H1 (cell line): ENCODE measurements at regions not wholly inside any gene's neighbourhood (a gene's known extent, or its start where the extent isn't known, plus 50 kb on each side); places are given as distances from the start of the nearest gene placed in this dataset.

Experiments used
- CTCF ChIA-PET: fragments of 300-600 bp; sonication (Branson Sonifier 250); formaldehyde crosslinking; loops from one replicate; lab custom pipeline; 2021; ENCODE audit not compliant: partially characterized antibody; lab: Charles Lee
- POLR2A ChIA-PET: fragments of 300-600 bp; sonication (Branson Sonifier 250); formaldehyde crosslinking; loops from one replicate; lab custom pipeline; 2021; ENCODE audit warnings: inconsistent platforms; ENCODE audit not compliant: partially characterized antibody; lab: Charles Lee
- DNase-seq, 2 experiments: peaks; one replicate each; pipeline versions ENCODE4 v3.0.0 to v3.0.0-alpha.2; 2010 to 2022; ENCODE audit warnings: low spot score in 2 of 2, low read depth in 1 of 2, mixed read lengths in 1 of 2
- FAIRE-seq: peaks from 2 replicates; lab custom pipeline; 2011; peaks lifted over from hg19 to GRCh38; lab: Jason Lieb, UNC
- H2AFZ ChIP-seq: 2 replicates; pipeline ENCODE4 v1.8.1; 2012; ENCODE audit warnings: low read length, inconsistent platforms
- H2AK5ac ChIP-seq: 2 replicates; pipeline ENCODE4 v1.6.1; 2013; ENCODE audit warnings: low read depth, low read length
- H2BK120ac ChIP-seq: replicated peaks from 2 replicates; pipeline ENCODE3; 2013; ENCODE audit warnings: low read depth, low read length, inconsistent platforms
- H2BK12ac ChIP-seq: 2 replicates; pipeline ENCODE4 v1.6.1; 2013; ENCODE audit warnings: low read depth, low read length
- H2BK15ac ChIP-seq: 2 replicates; pipeline ENCODE4 v1.6.1; 2013; ENCODE audit warnings: low read length
- H2BK20ac ChIP-seq: 2 replicates; pipeline ENCODE4 v1.6.1; 2013; ENCODE audit warnings: low read length
- H2BK5ac ChIP-seq: 2 replicates; pipeline ENCODE4 v1.6.1; 2013; ENCODE audit warnings: low read depth, low read length
- H3K14ac ChIP-seq: 2 replicates; pipeline ENCODE4 v1.6.1; 2013; ENCODE audit warnings: inconsistent platforms; ENCODE audit not compliant: insufficient read length
- H3K18ac ChIP-seq: 2 replicates; pipeline ENCODE4 v1.6.1; 2013; ENCODE audit warnings: low read length; ENCODE audit errors: extremely low read depth
- H3K23ac ChIP-seq: 2 replicates; pipeline ENCODE4 v1.6.1; 2013; ENCODE audit warnings: inconsistent platforms; ENCODE audit not compliant: insufficient read length
- H3K23me2 ChIP-seq: 2 replicates; pipeline ENCODE4 v1.6.1; 2013; ENCODE audit warnings: low read depth, low read length
- H3K27ac ChIP-seq: 2 replicates; pipeline ENCODE4 v1.6.1; 2011; ENCODE audit warnings: low read depth, low read length, inconsistent platforms
- H3K27me3 ChIP-seq, 4 experiments: replicated peaks in 1 of 4; 1 replicate in 1 of 4; 2 replicates in 3 of 4; pipeline versions ENCODE4 v1.6.1 to v1.8.1; 2011 to 2013; ENCODE audit warnings: low read length in 3 of 4, mild to moderate bottlenecking in 3 of 4, inconsistent platforms in 2 of 4, mixed read lengths in 2 of 4, moderate library complexity in 1 of 4; ENCODE audit not compliant: control insufficient read depth in 3 of 4, insufficient read depth in 3 of 4; ENCODE audit errors: extremely low read depth in 1 of 4
- H3K36me3 ChIP-seq, 4 experiments: 2 replicates each; pipeline versions ENCODE4 v1.6.1 to v1.8.1; 2011 to 2013; ENCODE audit warnings: mild to moderate bottlenecking in 4 of 4, low read length in 3 of 4, moderate library complexity in 2 of 4, control low read depth in 1 of 4, inconsistent platforms in 1 of 4; ENCODE audit not compliant: insufficient read depth in 4 of 4, control insufficient read depth in 2 of 4
- H3K4ac ChIP-seq: replicated peaks from 2 replicates; pipeline ENCODE3; 2013; ENCODE audit warnings: low read length, low read depth, mixed read lengths, inconsistent platforms; ENCODE audit not compliant: insufficient read length
- H3K4me1 ChIP-seq, 4 experiments: replicated peaks in 1 of 4; 1 replicate in 1 of 4; 2 replicates in 3 of 4; pipeline versions ENCODE4 v1.6.1 to v1.8.1; 2011 to 2013; ENCODE audit warnings: low read length in 3 of 4, inconsistent platforms in 2 of 4, mixed read lengths in 1 of 4; ENCODE audit not compliant: insufficient read depth in 4 of 4, control insufficient read depth in 3 of 4
- H3K4me2 ChIP-seq, 2 experiments: 2 replicates each; pipeline versions ENCODE4 v1.6.1 to v1.8.1; 2011 to 2013; ENCODE audit warnings: low read depth in 2 of 2, low read length in 2 of 2, control low read depth in 1 of 2, inconsistent platforms in 1 of 2, mild to moderate bottlenecking in 1 of 2; ENCODE audit not compliant: insufficient read depth in 1 of 2
- H3K4me3 ChIP-seq, 4 experiments: fragments of 200-600, 300-600 bp in 1 of 4; sonication (generic), shearing (Covaris generic), sonication (Bioruptor Twin) in 1 of 4; 2 replicates each; pipeline versions ENCODE4 v1.5.1 to v1.8.1; 2011 to 2016; ENCODE audit warnings: low read length in 4 of 4, low read depth in 3 of 4, control low read depth in 2 of 4, inconsistent platforms in 2 of 4, mild to moderate bottlenecking in 2 of 4, mixed read lengths in 1 of 4, moderate library complexity in 1 of 4; ENCODE audit not compliant: insufficient read depth in 2 of 4; ENCODE audit errors: extremely low read depth in 1 of 4
- H3K56ac ChIP-seq: replicated peaks from 2 replicates; pipeline ENCODE3; 2013; ENCODE audit warnings: low read depth, mild to moderate bottlenecking, mixed read lengths, low read length, inconsistent platforms; ENCODE audit not compliant: insufficient read length
- H3K79me1 ChIP-seq: 2 replicates; pipeline ENCODE4 v1.6.1; 2013; ENCODE audit warnings: low read depth, low read length, control low read depth
- H3K79me2 ChIP-seq, 2 experiments: 2 replicates each; pipeline versions ENCODE4 v1.6.1 to v1.8.1; 2012 to 2013; ENCODE audit warnings: low read length in 2 of 2, mild to moderate bottlenecking in 2 of 2, inconsistent platforms in 1 of 2; ENCODE audit not compliant: insufficient read depth in 2 of 2, control insufficient read depth in 1 of 2
- H3K9ac ChIP-seq, 4 experiments: replicated peaks in 1 of 4; 1 replicate in 1 of 4; 2 replicates in 3 of 4; pipeline versions ENCODE4 v1.6.1 to v1.8.1; 2011 to 2013; ENCODE audit warnings: low read depth in 3 of 4, low read length in 3 of 4, control low read depth in 2 of 4, mild to moderate bottlenecking in 2 of 4, moderate library complexity in 2 of 4, inconsistent platforms in 1 of 4; ENCODE audit errors: extremely low read depth in 1 of 4
- H3K9me3 ChIP-seq, 2 experiments: 2 replicates each; pipeline versions ENCODE4 v1.6.1 to v1.8.1; 2012 to 2013; ENCODE audit warnings: mild to moderate bottlenecking in 2 of 2, moderate library complexity in 2 of 2, control low read depth in 1 of 2, inconsistent platforms in 1 of 2, low read depth in 1 of 2, low read length in 1 of 2, mixed read lengths in 1 of 2; ENCODE audit not compliant: insufficient read depth in 2 of 2
- H4K20me1 ChIP-seq, 2 experiments: replicated peaks in 1 of 2; 2 replicates each; pipeline versions ENCODE3 to v1.8.1; 2011 to 2013; ENCODE audit warnings: inconsistent platforms in 2 of 2, low read length in 2 of 2, mild to moderate bottlenecking in 1 of 2; ENCODE audit not compliant: insufficient read depth in 2 of 2, control insufficient read depth in 1 of 2
- H4K5ac ChIP-seq: 2 replicates; pipeline ENCODE4 v1.6.1; 2013; ENCODE audit warnings: low read length, low read depth, mixed read lengths, inconsistent platforms; ENCODE audit not compliant: insufficient read length
- H4K8ac ChIP-seq: 2 replicates; pipeline ENCODE4 v1.8.0; 2013; ENCODE audit warnings: mild to moderate bottlenecking, moderate library complexity, low read length, inconsistent platforms; ENCODE audit not compliant: insufficient read depth; ENCODE audit errors: extremely low read depth
- H4K91ac ChIP-seq: replicated peaks from 2 replicates; pipeline ENCODE3; 2013; ENCODE audit warnings: low read length, mixed read lengths, inconsistent platforms; ENCODE audit not compliant: insufficient read length
- CHD1 ChIP-seq: IDR thresholded peaks from 2 replicates; pipeline ENCODE4 v1.6.1; 2012; ENCODE audit warnings: low read depth, low read length, improper control_type of control experiment
- RAD21 ChIP-seq, 2 experiments: IDR thresholded peaks in 1 of 2; conservative IDR thresholded peaks in 1 of 2; 2 replicates each; pipeline ENCODE4 v1.6.1; 2011; ENCODE audit warnings: low read depth in 2 of 2, low read length in 2 of 2, improper control_type of control experiment in 1 of 2, inconsistent platforms in 1 of 2, mild to moderate bottlenecking in 1 of 2, moderate library complexity in 1 of 2
- WGBS, 2 experiments: shearing (Covaris generic) in 1 of 2; methylation state at CpG; one replicate each; pipeline versions ENCODE4 v1.1.6 to v1.1.7; 2013 to 2015; ENCODE audit warnings: low lambda C conversion rate in 2 of 2, mixed read lengths in 2 of 2, inconsistent platforms in 1 of 2, low coverage in 1 of 2, missing lambda C conversion rate in 1 of 2; ENCODE audit not compliant: insufficient replicate concordance in 2 of 2, insufficient coverage in 1 of 2, insufficient read length in 1 of 2; ENCODE audit errors: extremely low coverage in 1 of 2, missing lambda C conversion rate in 1 of 2; 5-methylcytosine and 5-hydroxymethylcytosine counted together

- no peaks in the 10 kb centered on the region for H4K20me1 ChIP-seq
- no peak overlapping the region for H3K4ac ChIP-seq
- H2BK12ac ChIP-seq = no peak overlapping the region
- H2BK15ac ChIP-seq = no peak overlapping the region
- H2BK5ac ChIP-seq = no peak overlapping the region
- CTCF ChIA-PET = no interaction called here
- H3K4me1 ChIP-seq = no peaks in the 10 kb centered on the region
- no peak overlapping the region for H2BK120ac ChIP-seq
- H4K91ac ChIP-seq = no peak overlapping the region
- no peak overlapping the region for H4K5ac ChIP-seq
- no peaks in the 10 kb centered on the region for H3K23me2 ChIP-seq
- no peak overlapping the region for H3K14ac ChIP-seq
- no peaks in the 10 kb centered on the region for H3K27me3 ChIP-seq
- WGBS, 2 experiments = 96% methylated on average over 3 of the region's 3 CpGs; no CpG with 5 or more reads in 1 of the 2 experiments
- no peak overlapping the region for H3K56ac ChIP-seq
- peaks cover 5 to 8% of the 10 kb centered on the region in 2 experiments; a peak in 2 of 4 replicates for H3K9me3 ChIP-seq
- no peak for DNase-seq
- no peak overlapping the region for H3K4me2 ChIP-seq
- H2AK5ac ChIP-seq = no peak overlapping the region
- POLR2A ChIA-PET = no interaction called here
- TF ChIP-seq RAD21 (IDR thresholded peaks at IDR 0.05 in 1 of 2, conservative IDR thresholded peaks at IDR 0.05 in 1 of 2; ENCODE audit: low read depth in 2 of 2, low read length in 2 of 2) = peak; percentile 31 to 41
- no peak for TF ChIP-seq CHD1
- H3K79me2 ChIP-seq = no peaks in the 10 kb centered on the region
- H3K18ac ChIP-seq = no peak overlapping the region
- no peak overlapping the region for H3K4me3 ChIP-seq
- FAIRE-seq = no peak
- H4K8ac ChIP-seq = no peak overlapping the region
- no peak overlapping the region for H2BK20ac ChIP-seq
- H3K23ac ChIP-seq = no peak overlapping the region
- no peaks in the 10 kb centered on the region for H3K79me1 ChIP-seq
- no peak overlapping the region for H2AFZ ChIP-seq
- H3K27ac ChIP-seq = no peak overlapping the region
- H3K9ac ChIP-seq = no peak overlapping the region
- 0 out of 8 replicates have a peak, but pooled peaks cover 0 to 2% (median 0%) of the 10 kb centered on the region in 4 experiments for H3K36me3 ChIP-seq
Measured at GRCh38 chr5:86807046-86808031, 189.6 kb downstream of the COX7C start.
